H1 (cell line): ENCODE measurements at regions not wholly inside any gene's neighbourhood (a gene's known extent, or its start where the extent isn't known, plus 50 kb on each side); places are given as distances from the start of the nearest gene placed in this dataset.

ENCODE experiments used
- ASH2L ChIP-seq: fragments of 200-600, 300-600 bp; sonication (generic); IDR thresholded peaks from one replicate; pipeline ENCODE4 v1.7.1; 2017; ENCODE audit warnings: low read length
- RXRA ChIP-seq: IDR thresholded peaks from 2 replicates; pipeline ENCODE4 v1.6.1; 2011; ENCODE audit warnings: low read depth, mild to moderate bottlenecking, low read length, moderate library complexity; ENCODE audit not compliant: insufficient read depth
- SAP30 ChIP-seq: fragments of 300-600 bp; sonication (generic); IDR thresholded peaks from 2 replicates; pipeline ENCODE4 v1.7.1; 2012; ENCODE audit warnings: low read length, moderate library complexity, mild to moderate bottlenecking, inconsistent platforms; ENCODE audit not compliant: insufficient read depth, insufficient replicate concordance
- TAF7 ChIP-seq: optimal IDR thresholded peaks from 2 replicates; pipeline ENCODE3; 2011; ENCODE audit warnings: low read depth, mild to moderate bottlenecking, inconsistent platforms, low read length, moderate library complexity, borderline replicate concordance

DNA sequence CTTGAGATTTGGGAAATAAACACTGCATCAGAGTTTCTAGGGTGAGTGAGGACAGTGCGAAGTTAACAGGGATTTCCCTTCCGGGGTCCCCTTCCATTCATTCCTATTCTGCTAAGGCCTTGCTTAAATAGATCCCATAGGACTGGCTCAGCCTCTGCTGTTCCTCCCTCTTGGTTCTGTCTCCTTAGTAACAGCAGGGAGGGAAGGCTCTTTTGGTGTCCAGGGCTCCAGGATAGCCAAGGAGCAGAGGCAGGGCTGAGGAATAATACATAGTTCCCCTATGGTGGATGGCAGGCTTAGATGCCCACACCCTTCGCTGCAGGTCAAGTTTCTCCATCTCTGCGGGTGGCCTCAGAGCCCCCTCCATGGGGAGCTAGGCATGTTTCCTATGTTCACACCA lies 591.7 kb downstream of the ACTL7B start (continued):
- TF ChIP-seq TAF7 (no peak), SAP30 (no peak), ASH2L (no peak), RXRA (no peak)
